Naive thymus-derived CD4-positive, alpha-beta T cell (primary cell): ENCODE measurements at regions not wholly inside any gene's neighbourhood (a gene's known extent, or its start where the extent isn't known, plus 50 kb on each side); places are given as distances from the start of the nearest gene placed in this dataset.
"Not testable (repeated sequence)": the region's sequence is repeated elsewhere in the genome, so short reads cannot be mapped to it uniquely, and the experiment has no call there.

Experiments used
- ATAC-seq: fragments of 150-1000 bp; cut with Tn5 transposase; 2 replicates; pipeline ENCODE4 v1.10.0; 2021; ENCODE audit warnings: mild to moderate bottlenecking, moderate library complexity
- CTCF ChIA-PET: fragments of 350-600 bp; sonication (Branson Sonifier 250); formaldehyde crosslinking; loops from one replicate; lab custom pipeline; 2021; ENCODE audit warnings: antibody characterized with exemption; lab: Charles Lee
- POLR2A ChIA-PET: fragments of 350-600 bp; sonication (Branson Sonifier 250); formaldehyde crosslinking; loops from one replicate; lab custom pipeline; 2021; ENCODE audit warnings: antibody characterized with exemption, inconsistent platforms; lab: Charles Lee
- DNase-seq, 9 donors: peaks; one replicate each; pipeline versions ENCODE4 v3.0.0 to v3.0.0-alpha.2; 2020 to 2022; ENCODE audit warnings: mixed read lengths in 1 of 9
- H3K27ac ChIP-seq: one replicate; pipeline ENCODE4 v1.7.0; 2013; ENCODE audit warnings: mild to moderate bottlenecking, low read depth, low read length, moderate library complexity
- H3K27me3 ChIP-seq, 2 donors: one replicate each; pipeline ENCODE4 v1.7.0; 2013; ENCODE audit warnings: low read length in 2 of 2, mild to moderate bottlenecking in 2 of 2, moderate library complexity in 2 of 2; ENCODE audit not compliant: control insufficient read depth in 2 of 2, insufficient read depth in 2 of 2
- H3K36me3 ChIP-seq, 3 experiments: 1 replicate in 2 of 3; 2 replicates in 1 of 3; pipeline ENCODE4 v1.7.0; 2013; ENCODE audit warnings: low read length in 3 of 3, mild to moderate bottlenecking in 3 of 3, moderate library complexity in 1 of 3; ENCODE audit not compliant: insufficient read depth in 3 of 3, control insufficient read depth in 2 of 3
- H3K4me1 ChIP-seq, 2 donors: one replicate each; pipeline ENCODE4 v1.7.0; 2013; ENCODE audit warnings: low read length in 2 of 2, mild to moderate bottlenecking in 2 of 2, moderate library complexity in 1 of 2; ENCODE audit not compliant: control insufficient read depth in 2 of 2, insufficient read depth in 2 of 2
- H3K4me3 ChIP-seq: 2 replicates; pipeline ENCODE4 v1.7.0; 2013; ENCODE audit warnings: mild to moderate bottlenecking, low read length
- H3K9me3 ChIP-seq, 3 experiments: 1 replicate in 2 of 3; 2 replicates in 1 of 3; pipeline ENCODE4 v1.7.0; 2013; ENCODE audit warnings: low read length in 3 of 3; ENCODE audit not compliant: control insufficient read depth in 2 of 3
- H3K27ac Mint-ChIP-seq, 9 donors: one replicate each; pipeline ENCODE4 v1.8.0; 2020 to 2022; ENCODE audit warnings: mixed read lengths in 9 of 9, mild to moderate bottlenecking in 8 of 9, moderate library complexity in 5 of 9, inconsistent platforms in 2 of 9
- H3K27me3 Mint-ChIP-seq, 5 donors: one replicate each; pipeline ENCODE4 v1.8.0; 2021 to 2022; ENCODE audit warnings: mixed read lengths in 5 of 5, mild to moderate bottlenecking in 1 of 5
- H3K36me3 Mint-ChIP-seq, 5 donors: one replicate each; pipeline ENCODE4 v1.8.0; 2020 to 2022; ENCODE audit warnings: mixed read lengths in 5 of 5, mild to moderate bottlenecking in 3 of 5, inconsistent platforms in 1 of 5
- H3K4me1 Mint-ChIP-seq, 7 donors: one replicate each; pipeline ENCODE4 v1.8.0; 2020 to 2022; ENCODE audit warnings: mixed read lengths in 7 of 7, mild to moderate bottlenecking in 3 of 7, inconsistent platforms in 1 of 7
- H3K4me3 Mint-ChIP-seq, 10 donors: one replicate each; pipeline ENCODE4 v1.8.0; 2020 to 2022; ENCODE audit warnings: mild to moderate bottlenecking in 10 of 10, mixed read lengths in 10 of 10, moderate library complexity in 6 of 10, inconsistent platforms in 2 of 10
- H3K9me3 Mint-ChIP-seq, 11 donors: one replicate each; pipeline ENCODE4 v1.8.0; 2020 to 2022; ENCODE audit warnings: mixed read lengths in 11 of 11, mild to moderate bottlenecking in 4 of 11, inconsistent platforms in 1 of 11, moderate library complexity in 1 of 11
- intact Hi-C, 2 donors: fragments of 100-400 bp; cut with micrococcal nuclease; formaldehyde crosslinking; loops; one replicate each; pipeline ENCODE4 v1.15.1; 2023

DNA sequence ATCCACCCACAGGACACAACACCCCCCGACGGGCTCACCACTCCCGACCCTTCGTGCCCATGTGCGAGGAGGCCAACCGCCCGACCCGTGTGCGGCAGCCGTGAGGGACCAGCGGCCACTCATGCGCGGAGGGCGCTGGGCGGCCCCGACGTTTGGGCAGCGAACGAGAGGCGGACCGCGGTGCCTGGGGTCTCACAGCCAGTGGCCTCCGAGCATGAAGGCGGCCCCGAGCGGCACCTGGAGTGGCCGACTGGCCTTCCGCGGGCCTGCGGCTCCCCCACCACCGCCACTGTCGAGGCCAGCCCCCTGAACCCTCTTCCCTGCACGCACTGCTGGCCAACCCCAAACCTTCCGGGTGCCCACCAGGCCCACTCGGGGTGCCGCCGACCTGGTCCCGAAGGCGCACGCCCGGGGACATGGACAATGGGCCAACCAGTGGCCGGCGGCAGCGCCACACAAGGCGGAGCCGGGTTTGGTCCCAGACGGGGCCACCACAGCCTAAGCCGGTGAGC is 4274.9 kb upstream of the OR11H1 start:
- intact Hi-C loops: no loop called here
- Histone ChIP-seq H3K27me3 (no peaks in the 10 kb centered on the region), H3K36me3 (no peaks in the 10 kb centered on the region), H3K4me3 (no peak overlapping the region), H3K4me1 (no peaks in the 10 kb centered on the region), H3K27ac (no peak overlapping the region), H3K9me3 (no peaks in the 10 kb centered on the region)
- DNase-seq (peak in 1 of 9 donors; percentile 5), ATAC-seq (no peak)
- no peak overlapping the region for H3K4me3 Mint-ChIP-seq
- H3K4me1 Mint-ChIP-seq: no peaks in the 10 kb centered on the region
- H3K27me3 Mint-ChIP-seq: no peaks in the 10 kb centered on the region
- ChIA-PET POLR2A (no interaction called here), CTCF (no interaction called here)
- no peak overlapping the region for H3K27ac Mint-ChIP-seq
- no peaks in the 10 kb centered on the region for H3K36me3 Mint-ChIP-seq
- no peaks in the 10 kb centered on the region for H3K9me3 Mint-ChIP-seq

- H3K4me1 ChIP-seq, H3K36me3 ChIP-seq, CTCF ChIA-PET, POLR2A ChIA-PET, DNase-seq, H3K4me3 ChIP-seq, H3K27ac Mint-ChIP-seq, ATAC-seq, H3K36me3 Mint-ChIP-seq, H3K27me3 Mint-ChIP-seq, H3K9me3 ChIP-seq, intact Hi-C loops, H3K27ac ChIP-seq, H3K4me1 Mint-ChIP-seq, H3K27me3 ChIP-seq: not testable (repeated sequence)
- Mint-ChIP-seq H3K4me3 (peak overlapping the region in 1 of 10 donors; percentile 12), H3K9me3 (peaks cover 6 to 10% (median 7%) of the 10 kb centered on the region in 11 donors)
Observed at GRCh38 chr22:11270981-11271380, 4257.0 kb upstream of the OR11H1 start.

DNA sequence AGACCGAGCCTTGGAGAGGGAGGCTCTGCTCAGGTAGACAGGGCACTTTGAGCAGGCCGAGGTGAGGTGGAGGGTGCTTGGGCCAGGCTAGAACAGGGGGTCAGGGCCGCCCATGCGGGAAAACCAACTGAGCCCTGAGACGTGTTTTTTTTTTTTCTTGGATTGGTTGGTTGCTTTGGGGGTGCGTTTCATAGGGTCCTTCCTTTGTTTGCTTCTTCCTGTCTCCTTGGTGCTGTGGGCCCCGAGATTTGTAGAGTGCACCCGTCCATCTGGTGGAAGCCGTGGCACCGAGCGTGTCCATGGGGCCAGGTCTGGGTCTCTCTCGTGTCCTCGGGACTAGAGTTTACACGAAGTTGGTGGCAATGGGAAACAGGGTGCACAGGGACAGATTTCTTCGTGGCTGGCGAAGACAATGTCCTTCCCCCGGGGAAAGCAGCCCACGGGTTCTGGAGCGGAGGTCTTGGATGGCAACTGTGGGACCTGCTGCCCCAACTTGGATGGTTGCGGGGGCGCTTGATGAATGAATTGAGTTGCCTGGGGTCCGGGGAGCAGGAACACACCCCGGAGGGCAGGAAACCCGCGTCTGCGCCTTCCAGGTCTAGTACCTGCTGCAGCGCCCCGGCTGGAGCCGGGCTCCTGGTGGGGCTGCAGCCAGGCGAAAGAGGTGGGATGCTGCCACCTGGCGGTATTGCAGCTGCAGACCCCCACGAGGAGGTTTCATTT is 4242.7 kb upstream of the OR11H1 start:
- H3K4me3 Mint-ChIP-seq, DNase-seq, H3K27me3 ChIP-seq, H3K27ac Mint-ChIP-seq, H3K36me3 ChIP-seq, POLR2A ChIA-PET, intact Hi-C loops, H3K27ac ChIP-seq, H3K4me1 ChIP-seq, H3K4me1 Mint-ChIP-seq, CTCF ChIA-PET, H3K4me3 ChIP-seq, H3K27me3 Mint-ChIP-seq, ATAC-seq, H3K9me3 ChIP-seq: not testable (repeated sequence)
- H3K36me3 Mint-ChIP-seq: peaks cover 0 to 12% (median 5%) of the 10 kb centered on the region in 5 donors
- peaks cover 10 to 45% (median 19%) of the 10 kb centered on the region in 11 donors for H3K9me3 Mint-ChIP-seq

DNA sequence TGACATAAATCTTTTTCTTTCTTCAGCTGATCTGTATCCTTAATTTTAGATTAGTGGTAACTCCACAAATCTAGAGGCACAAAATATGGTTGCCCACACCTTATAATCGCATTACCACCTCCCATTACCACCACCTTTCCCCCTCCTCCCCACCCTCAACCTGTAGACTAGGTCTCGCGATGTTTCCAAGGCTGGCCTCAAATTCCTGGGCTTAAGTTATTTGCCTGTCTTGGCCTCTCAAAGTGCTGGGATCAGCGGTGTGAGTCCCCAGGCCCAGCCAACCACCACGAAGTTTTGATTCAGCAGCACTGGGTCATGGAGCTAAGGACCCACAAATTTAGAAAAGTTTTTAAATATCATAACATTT is 4242.2 kb upstream of the OR11H1 start:
- intact Hi-C loops, H3K27ac Mint-ChIP-seq, H3K9me3 ChIP-seq, DNase-seq, H3K4me3 Mint-ChIP-seq, H3K27me3 ChIP-seq, H3K27ac ChIP-seq, H3K4me3 ChIP-seq, H3K27me3 Mint-ChIP-seq, ATAC-seq, CTCF ChIA-PET, H3K4me1 ChIP-seq, POLR2A ChIA-PET, H3K4me1 Mint-ChIP-seq, H3K36me3 ChIP-seq: not testable (repeated sequence)
- Mint-ChIP-seq H3K36me3 (peaks cover 0 to 12% (median 5%) of the 10 kb centered on the region in 5 donors), H3K9me3 (peaks cover 10 to 49% (median 23%) of the 10 kb centered on the region in 11 donors)

- H3K4me1 Mint-ChIP-seq, H3K27me3 Mint-ChIP-seq, H3K36me3 ChIP-seq, intact Hi-C loops, CTCF ChIA-PET, H3K4me3 ChIP-seq, POLR2A ChIA-PET, DNase-seq, H3K27me3 ChIP-seq, ATAC-seq, H3K4me1 ChIP-seq, H3K27ac Mint-ChIP-seq, H3K9me3 ChIP-seq, H3K4me3 Mint-ChIP-seq, H3K27ac ChIP-seq: not testable (repeated sequence)
- H3K9me3 Mint-ChIP-seq: peaks cover 22 to 76% (median 33%) of the 10 kb centered on the region in 11 donors
- peaks cover 0 to 12% (median 5%) of the 10 kb centered on the region in 5 donors for H3K36me3 Mint-ChIP-seq
Observed at GRCh38 chr22:11288246-11289220, 4239.5 kb upstream of the OR11H1 start.

DNA sequence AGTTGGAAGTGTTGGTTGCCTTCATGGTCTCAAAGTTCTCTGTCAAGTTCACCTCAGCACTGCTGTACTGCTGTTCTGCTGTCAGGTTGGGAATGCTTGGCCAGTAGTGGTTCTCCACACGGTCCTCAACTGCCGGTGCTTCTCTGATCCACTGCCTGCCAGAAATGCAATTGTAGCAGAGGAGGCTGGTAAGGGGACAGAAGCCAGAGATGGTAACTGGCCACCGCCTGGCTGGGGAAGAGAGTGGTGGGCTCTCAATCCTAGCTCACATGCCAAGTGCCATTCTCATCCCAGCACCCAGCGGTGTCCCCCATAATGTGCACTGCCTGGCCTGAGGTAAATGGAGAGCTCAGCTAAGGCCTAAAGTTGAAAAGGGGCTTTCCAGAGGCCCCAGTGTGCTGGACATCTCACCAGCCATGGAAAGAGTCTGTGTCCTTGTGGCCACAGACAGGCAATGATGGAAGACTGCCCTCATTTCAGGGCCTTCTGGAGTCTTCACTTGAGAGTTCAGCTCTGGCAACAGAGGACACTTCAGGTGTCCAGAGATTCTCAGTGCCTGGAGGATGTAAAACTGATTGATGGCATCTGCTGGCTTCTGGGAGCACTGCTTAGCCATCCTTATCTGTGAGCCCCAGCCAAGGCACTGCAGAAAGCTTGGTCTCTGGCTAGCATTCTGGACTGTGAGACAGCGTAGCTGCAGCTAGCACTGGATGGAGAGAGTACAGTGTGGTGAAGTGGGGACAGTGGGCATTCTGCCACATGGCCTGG is 4229.7 kb upstream of the OR11H1 start:
- intact Hi-C loops, H3K36me3 Mint-ChIP-seq, H3K4me1 Mint-ChIP-seq, H3K4me3 ChIP-seq, CTCF ChIA-PET, ATAC-seq, DNase-seq, H3K4me1 ChIP-seq, H3K27me3 ChIP-seq, POLR2A ChIA-PET, H3K9me3 ChIP-seq, H3K4me3 Mint-ChIP-seq, H3K36me3 ChIP-seq, H3K27me3 Mint-ChIP-seq, H3K27ac ChIP-seq, H3K27ac Mint-ChIP-seq: not testable (repeated sequence)
- peaks cover 20 to 72% (median 43%) of the 10 kb centered on the region in 11 donors for H3K9me3 Mint-ChIP-seq
